SK-N-SH (cell line): ENCODE measurements at regions not wholly inside any gene's neighbourhood (a gene's known extent, or its start where the extent isn't known, plus 50 kb on each side); places are given as distances from the start of the nearest gene placed in this dataset.

ENCODE experiments used
- CTCF ChIA-PET: fragments of 300-600, 350-600 bp; formaldehyde crosslinking; extraction: SDS; loops from one replicate; lab custom pipeline; 2021; lab: Yijun Ruan, JAX
- POLR2A ChIA-PET: fragments of 350-600 bp; sonication (Branson Sonifier 250); formaldehyde crosslinking; extraction: SDS; loops from one replicate; lab custom pipeline; 2020; ENCODE audit warnings: antibody characterized with exemption, inconsistent platforms; lab: Yijun Ruan, JAX
- DNase-seq: peaks from one replicate; pipeline ENCODE4 v3.0.0; 2012
- H2AFZ ChIP-seq: fragments of 200-600 bp; sonication (generic); 2 replicates; pipeline ENCODE4 v1.8.1; 2016; ENCODE audit warnings: antibody characterized with exemption, mild to moderate bottlenecking, low read depth
- H3F3A ChIP-seq: fragments of 200-600 bp; sonication (generic); replicated peaks from 2 replicates; pipeline ENCODE3; 2016; ENCODE audit warnings: antibody characterized with exemption, mild to moderate bottlenecking; ENCODE audit not compliant: insufficient read depth
- H3K27ac ChIP-seq, 2 experiments: fragments of 200-500 bp in 1 of 2; fragments of 200-600 bp in 1 of 2; sonication (Bioruptor generic) in 1 of 2; sonication (generic), shearing (Covaris generic) in 1 of 2; 2 replicates each; pipeline versions ENCODE4 v1.5.1 to v1.6.1; 2014 to 2016; ENCODE audit warnings: low read depth in 2 of 2, inconsistent platforms in 1 of 2, low read length in 1 of 2, mild to moderate bottlenecking in 1 of 2, mixed read lengths in 1 of 2
- H3K27me3 ChIP-seq: fragments of 200-600 bp; sonication (generic), shearing (Covaris generic); 2 replicates; pipeline ENCODE4 v1.6.1; 2016; ENCODE audit warnings: mixed run types; ENCODE audit not compliant: insufficient read depth
- H3K36me3 ChIP-seq, 2 experiments: fragments of 200-500 bp in 1 of 2; fragments of 200-600 bp in 1 of 2; sonication (Bioruptor generic) in 1 of 2; sonication (generic) in 1 of 2; replicated peaks in 1 of 2; 2 replicates each; pipeline versions ENCODE3 to v1.5.1; 2014 to 2016; ENCODE audit warnings: low read length in 1 of 2, mild to moderate bottlenecking in 1 of 2; ENCODE audit not compliant: insufficient read depth in 2 of 2, control insufficient read depth in 1 of 2
- H3K4me1 ChIP-seq, 2 experiments: fragments of 200-500 bp in 1 of 2; fragments of 200-600 bp in 1 of 2; sonication (Bioruptor generic) in 1 of 2; sonication (generic), shearing (Covaris generic) in 1 of 2; 2 replicates each; pipeline versions ENCODE4 v1.5.1 to v1.6.1; 2014 to 2016; ENCODE audit warnings: low read depth in 1 of 2, low read length in 1 of 2, mixed run types in 1 of 2; ENCODE audit not compliant: insufficient read depth in 2 of 2, control insufficient read depth in 1 of 2
- H3K4me2 ChIP-seq: fragments of 200-600 bp; sonication (generic), shearing (Covaris generic); 2 replicates; pipeline ENCODE4 v1.6.1; 2017; ENCODE audit warnings: mixed run types
- H3K4me3 ChIP-seq, 2 experiments: fragments of 200-500 bp in 1 of 2; fragments of 200-600 bp in 1 of 2; sonication (Bioruptor generic) in 1 of 2; sonication (generic), shearing (Covaris generic) in 1 of 2; 2 replicates each; pipeline versions ENCODE4 v1.5.1 to v1.8.1; 2014 to 2016; ENCODE audit warnings: low read depth in 2 of 2, inconsistent platforms in 1 of 2, low read length in 1 of 2, mild to moderate bottlenecking in 1 of 2, mixed read lengths in 1 of 2, moderate library complexity in 1 of 2
- H3K79me2 ChIP-seq: fragments of 200-600 bp; sonication (generic); 2 replicates; pipeline ENCODE4 v1.8.1; 2017; ENCODE audit warnings: mild to moderate bottlenecking; ENCODE audit not compliant: insufficient read depth
- H3K9ac ChIP-seq: fragments of 200-600 bp; sonication (generic); 2 replicates; pipeline ENCODE4 v1.6.1; 2017; ENCODE audit warnings: mixed run types
- H3K9me2 ChIP-seq: fragments of 200-600 bp; sonication (generic); 2 replicates; pipeline ENCODE4 v1.6.1; 2017; ENCODE audit warnings: mixed run types
- H3K9me3 ChIP-seq: fragments of 200-600 bp; sonication (generic); 2 replicates; pipeline ENCODE4 v1.6.1; 2017; ENCODE audit warnings: mixed run types, mild to moderate bottlenecking, moderate library complexity
- H4K20me1 ChIP-seq: fragments of 200-600 bp; sonication (generic); 2 replicates; pipeline ENCODE4 v1.6.1; 2017; ENCODE audit warnings: mild to moderate bottlenecking, mixed run types; ENCODE audit not compliant: insufficient read depth
- ELF1 ChIP-seq: IDR thresholded peaks from 2 replicates; pipeline ENCODE4 v1.4.0; 2012
- EP300 ChIP-seq, 2 experiments: IDR thresholded peaks; 2 replicates each; pipeline versions ENCODE4 v1.4.0 to v1.6.1; 2012; ENCODE audit warnings: borderline replicate concordance in 1 of 2, low read depth in 1 of 2, low read length in 1 of 2
- EZH2phosphoT487 ChIP-seq: fragments of 200-600 bp; sonication (generic); IDR thresholded peaks from 2 replicates; pipeline ENCODE4 v1.6.1; 2017; ENCODE audit warnings: low read depth, mixed run types, mild to moderate bottlenecking, antibody characterized with exemption, moderate library complexity, borderline replicate concordance
- FOSL2 ChIP-seq: IDR thresholded peaks from 2 replicates; pipeline ENCODE4 v1.4.0; 2012; ENCODE audit warnings: low read depth, mild to moderate bottlenecking, moderate library complexity, borderline replicate concordance
- FOXM1 ChIP-seq: IDR thresholded peaks from 2 replicates; pipeline ENCODE4 v1.4.0; 2012; ENCODE audit warnings: low read depth, mild to moderate bottlenecking
- GABPA ChIP-seq: IDR thresholded peaks from 2 replicates; pipeline ENCODE4 v1.4.0; 2012; ENCODE audit warnings: low read depth, mild to moderate bottlenecking
- GATA2 ChIP-seq: sonication (generic); formaldehyde crosslinking; IDR thresholded peaks from 2 replicates; pipeline ENCODE4 v1.5.0; 2020; ENCODE audit warnings: mild to moderate bottlenecking, missing genetic modification reagents
- IRF3 ChIP-seq: fragments of 150-350 bp; IDR thresholded peaks from 2 replicates; pipeline ENCODE4 v1.6.1; 2016; ENCODE audit warnings: mild to moderate bottlenecking, low read depth, low read length
- MEF2A ChIP-seq: IDR thresholded peaks from 2 replicates; pipeline ENCODE4 v1.4.0; 2012; ENCODE audit warnings: low read depth, borderline replicate concordance
- MXI1 ChIP-seq: IDR thresholded peaks from 2 replicates; pipeline ENCODE4 v1.6.1; 2012; ENCODE audit warnings: mild to moderate bottlenecking, low read depth, low read length, improper control_type of control experiment
- NFIC ChIP-seq: IDR thresholded peaks from 2 replicates; pipeline ENCODE4 v1.4.0; 2012; ENCODE audit warnings: borderline replicate concordance
- POLR2AphosphoS5 ChIP-seq: IDR thresholded peaks from 2 replicates; pipeline ENCODE4 v1.6.1; 2012; ENCODE audit warnings: low read depth, low read length
- RCOR1 ChIP-seq: fragments of 150-350 bp; IDR thresholded peaks from 2 replicates; pipeline ENCODE4 v1.6.1; 2017; ENCODE audit warnings: antibody characterized with exemption, low read length
- RFX5 ChIP-seq: IDR thresholded peaks from 2 replicates; pipeline ENCODE4 v1.6.1; 2012; ENCODE audit warnings: mild to moderate bottlenecking, improper control_type of control experiment, low read length
- SIN3A ChIP-seq: IDR thresholded peaks from 2 replicates; pipeline ENCODE4 v1.6.1; 2012; ENCODE audit warnings: low read depth, mild to moderate bottlenecking, low read length, moderate library complexity, borderline replicate concordance
- TCF12 ChIP-seq: IDR thresholded peaks from 2 replicates; pipeline ENCODE4 v1.4.0; 2012
- TEAD4 ChIP-seq: IDR thresholded peaks from 2 replicates; pipeline ENCODE4 v1.4.0; 2012; ENCODE audit warnings: mild to moderate bottlenecking, borderline replicate concordance; ENCODE audit not compliant: insufficient read depth
- USF2 ChIP-seq: fragments of 150-350 bp; IDR thresholded peaks from 2 replicates; pipeline ENCODE4 v1.6.1; 2017; ENCODE audit warnings: antibody characterized with exemption, low read length, low read depth, borderline replicate concordance
- YY1 ChIP-seq: IDR thresholded peaks from 2 replicates; pipeline ENCODE4 v1.4.0; 2012; ENCODE audit warnings: low read depth, mild to moderate bottlenecking
- ZBTB33 ChIP-seq: IDR thresholded peaks from 2 replicates; pipeline ENCODE4 v1.4.0; 2012; ENCODE audit warnings: low read depth, borderline replicate concordance
- WGBS: methylation state at CpG from one replicate; pipeline ENCODE4 v1.1.6; 2017; ENCODE audit warnings: low lambda C conversion rate; 5-methylcytosine and 5-hydroxymethylcytosine counted together
- TF ChIP-seq, protein P1 (sequence below): IDR thresholded peaks from 2 replicates; pipeline ENCODE4 v1.4.0; 2012; ENCODE audit warnings: low read depth, borderline replicate concordance
- TF ChIP-seq, protein P2 (sequence below): IDR thresholded peaks from 2 replicates; pipeline ENCODE4 v1.6.1; 2012; ENCODE audit warnings: mild to moderate bottlenecking, low read depth, low read length, moderate library complexity

DNA sequence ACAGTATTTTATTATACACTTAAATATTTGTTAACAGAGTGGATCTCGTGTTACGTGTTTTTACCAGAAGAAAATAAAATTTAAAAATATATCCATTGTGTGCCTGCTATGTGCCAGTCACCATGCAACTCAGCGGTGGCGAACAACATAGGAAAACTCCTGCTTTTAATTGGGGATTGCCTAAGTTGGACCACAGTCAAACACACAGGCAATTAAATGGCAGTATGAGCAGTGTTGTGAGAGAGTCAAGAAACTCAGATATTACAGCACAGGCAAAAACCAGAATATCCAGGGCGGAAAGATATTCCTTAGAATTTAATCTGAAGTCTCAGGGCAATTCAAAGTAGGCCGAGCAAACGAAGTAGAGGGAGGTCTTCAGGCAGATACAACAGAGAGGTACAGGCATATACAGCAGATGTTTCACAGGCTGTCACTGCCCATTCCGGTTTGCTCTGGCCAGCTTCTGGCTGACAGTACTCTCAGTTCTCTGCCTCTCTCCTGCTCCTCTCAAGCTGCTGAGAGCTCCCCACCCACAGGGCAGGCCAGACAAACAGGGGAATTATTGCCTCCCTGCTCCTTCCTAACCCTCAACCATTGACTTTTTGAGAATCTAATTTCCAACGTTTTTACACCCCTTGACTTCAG, 540.2 kb upstream of the TMEM132C start (continued):
- TF ChIP-seq, protein P1, sequence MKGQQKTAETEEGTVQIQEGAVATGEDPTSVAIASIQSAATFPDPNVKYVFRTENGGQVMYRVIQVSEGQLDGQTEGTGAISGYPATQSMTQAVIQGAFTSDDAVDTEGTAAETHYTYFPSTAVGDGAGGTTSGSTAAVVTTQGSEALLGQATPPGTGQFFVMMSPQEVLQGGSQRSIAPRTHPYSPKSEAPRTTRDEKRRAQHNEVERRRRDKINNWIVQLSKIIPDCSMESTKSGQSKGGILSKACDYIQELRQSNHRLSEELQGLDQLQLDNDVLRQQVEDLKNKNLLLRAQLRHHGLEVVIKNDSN, result no peak
- TF ChIP-seq MXI1 (no peak), TCF12 (no peak), FOSL2 (no peak), MEF2A (no peak), POLR2AphosphoS5 (no peak), RCOR1 (no peak)

DNA sequence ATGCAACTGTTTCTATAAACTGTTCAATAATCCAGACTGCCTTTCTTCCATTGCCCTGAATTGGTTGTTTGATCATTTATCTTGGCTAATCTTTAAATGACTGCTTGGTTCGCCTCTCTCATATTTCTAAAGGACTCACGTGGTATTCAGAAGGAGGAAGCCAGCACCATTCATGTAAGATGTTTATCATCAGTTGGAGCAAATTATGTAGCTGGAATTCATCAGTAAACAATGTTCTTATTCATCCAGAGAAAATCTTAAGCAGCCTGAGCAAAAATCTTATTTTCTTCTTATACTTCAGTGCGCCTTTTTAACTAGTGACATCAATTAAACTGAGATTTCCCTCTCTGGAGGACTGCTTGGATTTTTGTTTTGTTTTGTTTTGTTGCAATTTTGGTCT, 538.7 kb upstream of the TMEM132C start:
- Histone ChIP-seq H3K9me3 (no peaks in the 10 kb centered on the region), H3K27me3 (no peaks in the 10 kb centered on the region), H3K9me2 (no peaks in the 10 kb centered on the region)
- WGBS, result 19% methylated on average over 3 of the region's 3 CpGs
- POLR2A ChIA-PET, result no interaction called here
- TF ChIP-seq TCF12, result no peak
- no peak for TF ChIP-seq ELF1
- no peak for TF ChIP-seq POLR2AphosphoS5
- TF ChIP-seq NFIC, result no peak
- TF ChIP-seq SIN3A, result no peak
- no peak for TF ChIP-seq EZH2phosphoT487
- TF ChIP-seq FOXM1, result no peak
- TF ChIP-seq TEAD4, result no peak
- no peak for TF ChIP-seq USF2
- TF ChIP-seq GATA2 (CRISPR knock-in tag), result no peak
- TF ChIP-seq, protein P2, sequence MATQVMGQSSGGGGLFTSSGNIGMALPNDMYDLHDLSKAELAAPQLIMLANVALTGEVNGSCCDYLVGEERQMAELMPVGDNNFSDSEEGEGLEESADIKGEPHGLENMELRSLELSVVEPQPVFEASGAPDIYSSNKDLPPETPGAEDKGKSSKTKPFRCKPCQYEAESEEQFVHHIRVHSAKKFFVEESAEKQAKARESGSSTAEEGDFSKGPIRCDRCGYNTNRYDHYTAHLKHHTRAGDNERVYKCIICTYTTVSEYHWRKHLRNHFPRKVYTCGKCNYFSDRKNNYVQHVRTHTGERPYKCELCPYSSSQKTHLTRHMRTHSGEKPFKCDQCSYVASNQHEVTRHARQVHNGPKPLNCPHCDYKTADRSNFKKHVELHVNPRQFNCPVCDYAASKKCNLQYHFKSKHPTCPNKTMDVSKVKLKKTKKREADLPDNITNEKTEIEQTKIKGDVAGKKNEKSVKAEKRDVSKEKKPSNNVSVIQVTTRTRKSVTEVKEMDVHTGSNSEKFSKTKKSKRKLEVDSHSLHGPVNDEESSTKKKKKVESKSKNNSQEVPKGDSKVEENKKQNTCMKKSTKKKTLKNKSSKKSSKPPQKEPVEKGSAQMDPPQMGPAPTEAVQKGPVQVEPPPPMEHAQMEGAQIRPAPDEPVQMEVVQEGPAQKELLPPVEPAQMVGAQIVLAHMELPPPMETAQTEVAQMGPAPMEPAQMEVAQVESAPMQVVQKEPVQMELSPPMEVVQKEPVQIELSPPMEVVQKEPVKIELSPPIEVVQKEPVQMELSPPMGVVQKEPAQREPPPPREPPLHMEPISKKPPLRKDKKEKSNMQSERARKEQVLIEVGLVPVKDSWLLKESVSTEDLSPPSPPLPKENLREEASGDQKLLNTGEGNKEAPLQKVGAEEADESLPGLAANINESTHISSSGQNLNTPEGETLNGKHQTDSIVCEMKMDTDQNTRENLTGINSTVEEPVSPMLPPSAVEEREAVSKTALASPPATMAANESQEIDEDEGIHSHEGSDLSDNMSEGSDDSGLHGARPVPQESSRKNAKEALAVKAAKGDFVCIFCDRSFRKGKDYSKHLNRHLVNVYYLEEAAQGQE, result no peak
- no peak for TF ChIP-seq GABPA
- TF ChIP-seq RFX5, result no peak
- TF ChIP-seq MXI1, result no peak
- TF ChIP-seq EP300 (IDR thresholded peaks at IDR 0.05; ENCODE audit: borderline replicate concordance in 1 of 2, low read depth in 1 of 2, low read length in 1 of 2), result no peak
- no peak for TF ChIP-seq IRF3
- no peak for TF ChIP-seq ZBTB33
- TF ChIP-seq YY1, result no peak
- TF ChIP-seq, all 33 proteins: peak for 0
- H3K79me2 ChIP-seq, result no peaks in the 10 kb centered on the region
- CTCF ChIA-PET, result interaction anchor here (1.1 kb wide), 1 partner anchor 24 kb away, joined by 4 read pairs; no protein-coding TSS in a partner anchor
- DNase-seq, result no peak
- H3K9ac ChIP-seq, result no peak overlapping the region
- H3K36me3 ChIP-seq, result no peaks in the 10 kb centered on the region
- no peaks in the 10 kb centered on the region for H3F3A ChIP-seq
- no peaks in the 10 kb centered on the region for H4K20me1 ChIP-seq
- H2AFZ ChIP-seq, result no peak overlapping the region
- H3K4me2 ChIP-seq, result no peak overlapping the region
- peaks cover 0 to 2% of the 10 kb centered on the region in 2 experiments; a peak in 1 of 4 replicates for H3K4me1 ChIP-seq
- H3K27ac ChIP-seq, result no peak overlapping the region
- no peak overlapping the region for H3K4me3 ChIP-seq
